Tibial nerve (tissue), 4 donors: ENCODE measurements at regions not wholly inside any gene's neighbourhood (a gene's known extent, or its start where the extent isn't known, plus 50 kb on each side); places are given as distances from the start of the nearest gene placed in this dataset.

ENCODE experiments used
- DNase-seq, 2 donors: peaks; one replicate each; pipeline ENCODE4 v3.0.0-alpha.2; 2019; ENCODE audit warnings: low spot score in 2 of 2
- H3K27ac ChIP-seq, 4 donors: fragments of 200-600 bp; sonication (generic) in 3 of 4; one replicate each; pipeline ENCODE4 v1.5.1; 2017 to 2019; ENCODE audit warnings: mild to moderate bottlenecking in 1 of 4
- H3K27me3 ChIP-seq, 2 donors: fragments of 200-600 bp; sonication (generic) in 1 of 2; one replicate each; pipeline versions ENCODE4 v1.5.1 to v1.6.0; 2017 to 2019
- H3K36me3 ChIP-seq, 3 donors: fragments of 200-600 bp; sonication (generic); one replicate each; pipeline ENCODE4 v1.5.1; 2018 to 2019
- H3K4me1 ChIP-seq, 4 donors: fragments of 200-600 bp; sonication (generic) in 3 of 4; one replicate each; pipeline ENCODE4 v1.5.1; 2017 to 2019
- H3K4me3 ChIP-seq, 4 donors: fragments of 200-600 bp; sonication (generic) in 3 of 4; one replicate each; pipeline ENCODE4 v1.5.1; 2017 to 2019; ENCODE audit warnings: mild to moderate bottlenecking in 1 of 4, moderate library complexity in 1 of 4
- H3K9me3 ChIP-seq, 4 donors: fragments of 200-600 bp; sonication (generic) in 3 of 4; one replicate each; pipeline ENCODE4 v1.5.1; 2017 to 2019
- CTCF ChIP-seq, 5 experiments: fragments of 200-600 bp in 3 of 5; fragments of 450-650 bp in 2 of 5; sonication (generic) in 3 of 5; IDR thresholded peaks; one replicate each; pipeline ENCODE4 v1.5.1; 2016 to 2019; ENCODE audit warnings: antibody characterized with exemption in 5 of 5, mild to moderate bottlenecking in 3 of 5, moderate library complexity in 2 of 5
- EP300 ChIP-seq, 2 donors: sonication (generic); formaldehyde crosslinking; IDR thresholded peaks; one replicate each; pipeline ENCODE4 v1.6.1; 2017; ENCODE audit warnings: antibody characterized with exemption in 2 of 2, mild to moderate bottlenecking in 1 of 2
- POLR2A ChIP-seq, 2 donors: fragments of 450-650 bp; IDR thresholded peaks; one replicate each; pipeline ENCODE4 v1.6.1; 2017; ENCODE audit warnings: antibody characterized with exemption in 2 of 2, mild to moderate bottlenecking in 2 of 2, moderate library complexity in 2 of 2
- WGBS, 2 donors: methylation state at CpG; one replicate each; pipeline ENCODE4 v1.1.5; 2018; 5-methylcytosine and 5-hydroxymethylcytosine counted together

DNA sequence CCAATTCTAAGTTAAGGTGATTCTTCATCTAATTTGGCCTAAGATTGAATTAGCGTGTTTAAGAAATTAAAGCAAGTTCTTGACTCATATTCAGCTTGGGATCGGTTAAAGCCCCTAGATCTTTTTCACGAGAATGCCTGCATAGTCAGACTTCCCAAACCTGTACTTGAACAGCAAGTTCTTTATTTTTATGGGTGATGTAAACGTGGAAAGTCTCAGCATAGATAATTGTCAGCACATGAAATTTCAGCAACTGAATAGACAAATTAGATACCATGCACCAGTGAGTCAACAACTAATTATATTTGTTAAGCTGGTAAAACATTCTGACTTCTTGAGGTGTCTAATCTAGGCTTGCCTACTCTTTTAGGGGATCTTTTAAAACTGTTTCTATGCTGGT lies 183.1 kb upstream of the TNFAIP3 start:
- H3K9me3 ChIP-seq: no peaks in the 10 kb centered on the region
- DNase-seq: no peak
- H3K4me3 ChIP-seq: no peak overlapping the region
- TF ChIP-seq CTCF (IDR thresholded peaks at IDR 0.05) (no peak), POLR2A (IDR thresholded peaks at IDR 0.05) (no peak), EP300 (IDR thresholded peaks at IDR 0.05) (no peak)
- H3K27me3 ChIP-seq: no peaks in the 10 kb centered on the region
- 53 to 58% methylated on average over 4 of the region's 4 CpGs for WGBS, 2 donors
- no peaks in the 10 kb centered on the region for H3K4me1 ChIP-seq
- H3K27ac ChIP-seq: no peak overlapping the region
- H3K36me3 ChIP-seq: no peaks in the 10 kb centered on the region

GRCh38 chr6:137685798-137686375 lies 181.2 kb upstream of the TNFAIP3 start:
- H3K9me3 ChIP-seq: no peaks in the 10 kb centered on the region
- H3K4me1 ChIP-seq: peaks cover 0 to 7% (median 2%) of the 10 kb centered on the region in 4 donors
- no peaks in the 10 kb centered on the region for H3K36me3 ChIP-seq
- H3K27ac ChIP-seq: no peak overlapping the region
- no peaks in the 10 kb centered on the region for H3K27me3 ChIP-seq
- H3K4me3 ChIP-seq: no peak overlapping the region
- TF ChIP-seq CTCF (IDR thresholded peaks at IDR 0.05) (no peak), POLR2A (IDR thresholded peaks at IDR 0.05) (no peak), EP300 (IDR thresholded peaks at IDR 0.05) (no peak)
- DNase-seq: no peak

GRCh38 chr6:137687818-137688217 lies 179.2 kb upstream of the TNFAIP3 start:
- Histone ChIP-seq H3K4me1 (peaks cover 0 to 7% (median 2%) of the 10 kb centered on the region in 4 donors), H3K4me3 (no peak overlapping the region), H3K27ac (peak overlapping the region in 1 of 4 donors; percentile 79), H3K9me3 (no peaks in the 10 kb centered on the region), H3K27me3 (no peaks in the 10 kb centered on the region), H3K36me3 (no peaks in the 10 kb centered on the region)
- DNase-seq: no peak
- TF ChIP-seq CTCF (IDR thresholded peaks at IDR 0.05) (no peak), POLR2A (IDR thresholded peaks at IDR 0.05) (no peak), EP300 (IDR thresholded peaks at IDR 0.05) (no peak)
- 95 to 97% methylated on average over 3 of the region's 3 CpGs for WGBS, 2 donors

DNA sequence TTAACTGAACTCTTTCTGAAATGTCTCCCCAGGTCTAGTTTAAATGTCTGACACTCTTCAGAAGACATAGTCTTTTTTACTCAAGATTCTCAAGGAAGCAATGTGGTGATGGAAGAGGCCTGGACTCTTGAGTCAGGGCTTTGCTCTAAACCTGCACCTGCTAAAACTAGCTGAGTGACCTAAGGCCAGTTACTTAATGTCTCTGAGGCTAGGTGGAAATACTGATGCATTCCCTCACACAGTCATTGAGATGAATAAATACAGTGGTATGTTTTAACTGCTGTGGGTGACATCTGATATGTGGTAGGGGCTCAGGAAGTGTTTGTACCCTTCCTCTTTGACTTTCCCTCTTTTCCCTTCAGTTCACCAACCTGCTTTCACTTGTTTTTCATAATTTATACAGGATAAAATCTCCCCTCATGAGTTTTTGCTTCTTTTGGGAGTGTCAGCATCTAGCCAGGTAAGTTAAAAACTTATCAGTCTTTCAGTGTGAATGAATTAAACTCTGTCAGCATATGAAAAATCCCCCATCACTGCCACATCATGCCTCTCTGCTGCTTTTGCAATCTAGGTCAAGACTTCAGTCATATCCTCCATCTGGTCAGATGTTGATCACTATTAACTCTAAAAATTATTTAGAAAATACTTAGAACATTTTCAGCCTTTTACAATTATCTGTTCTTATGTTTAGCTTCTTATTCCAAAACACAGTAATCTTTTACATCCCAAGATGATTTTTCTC lies 178.7 kb upstream of the TNFAIP3 start:
- TF ChIP-seq POLR2A (IDR thresholded peaks at IDR 0.05) (no peak), EP300 (IDR thresholded peaks at IDR 0.05) (no peak), CTCF (IDR thresholded peaks at IDR 0.05) (no peak)
- peak overlapping the region in 3 of 4 donors; percentile 30 to 79 (median 65) for H3K27ac ChIP-seq
- no peaks in the 10 kb centered on the region for H3K36me3 ChIP-seq
- peaks cover 0 to 7% (median 2%) of the 10 kb centered on the region in 4 donors for H3K4me1 ChIP-seq
- DNase-seq: no peak
- no peak overlapping the region for H3K4me3 ChIP-seq
- H3K9me3 ChIP-seq: no peaks in the 10 kb centered on the region
- no peaks in the 10 kb centered on the region for H3K27me3 ChIP-seq

DNA sequence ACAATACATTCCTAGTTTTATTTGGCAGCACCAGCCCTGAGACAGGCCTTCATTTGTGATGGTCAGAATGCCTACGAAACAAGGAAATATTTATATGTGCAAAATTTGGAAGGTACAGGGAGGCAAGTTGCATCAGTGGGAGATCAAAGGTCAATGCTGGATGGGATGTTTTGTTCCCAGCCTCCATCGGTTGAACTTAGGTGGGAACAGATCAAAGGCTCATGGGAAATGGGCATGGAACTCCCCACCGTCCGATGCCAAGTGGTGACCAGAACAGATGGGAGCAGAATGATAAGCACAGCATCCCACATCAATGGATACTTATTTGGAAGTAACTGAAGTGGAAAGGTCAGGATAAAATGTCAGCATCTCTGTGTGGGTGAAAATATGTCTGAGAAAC lies 177.7 kb upstream of the TNFAIP3 start:
- peak; percentile 38 to 42 for DNase-seq
- H3K36me3 ChIP-seq: no peaks in the 10 kb centered on the region
- H3K4me1 ChIP-seq: peaks cover 0 to 7% (median 2%) of the 10 kb centered on the region in 4 donors
- TF ChIP-seq EP300 (IDR thresholded peaks at IDR 0.05) (peak; percentile 74 to 88), POLR2A (IDR thresholded peaks at IDR 0.05) (no peak), CTCF (IDR thresholded peaks at IDR 0.05) (no peak)
- peak overlapping the region in 3 of 4 donors; percentile 13 to 79 (median 65) for H3K27ac ChIP-seq
- no peak overlapping the region for H3K4me3 ChIP-seq
- no peaks in the 10 kb centered on the region for H3K9me3 ChIP-seq
- 25 to 32% methylated on average over 4 of the region's 4 CpGs for WGBS, 2 donors
- no peaks in the 10 kb centered on the region for H3K27me3 ChIP-seq
